PC-3 (cell line): ENCODE measurements at regions not wholly inside any gene's neighbourhood (a gene's known extent, or its start where the extent isn't known, plus 50 kb on each side); places are given as distances from the start of the nearest gene placed in this dataset.

Experiments used
- CTCF ChIP-seq: fragments of 300-600 bp; sonication (generic); conservative IDR thresholded peaks from 2 replicates; pipeline ENCODE4 v1.5.1; 2017; ENCODE audit warnings: antibody characterized with exemption, low read depth, mild to moderate bottlenecking, low read length
- EZH2 ChIP-seq: fragments of 300-600 bp; sonication (generic); IDR thresholded peaks from one replicate; pipeline ENCODE4 v1.6.1; 2017; ENCODE audit warnings: antibody characterized with exemption, mild to moderate bottlenecking, low read length; ENCODE audit not compliant: unreplicated experiment
- EZH2phosphoT487 ChIP-seq: fragments of 300-600 bp; sonication (generic); IDR thresholded peaks from 2 replicates; pipeline ENCODE4 v1.6.1; 2018; ENCODE audit warnings: mild to moderate bottlenecking, antibody characterized with exemption, low read length, borderline replicate concordance

- TF ChIP-seq CTCF (no peak), EZH2phosphoT487 (no peak), EZH2 (no peak)
Measured at GRCh38 chr21:28380241-28380640, 612.4 kb downstream of the LTN1 start.
